IMR-90 (cell line): ENCODE measurements at regions not wholly inside any gene's neighbourhood (a gene's known extent, or its start where the extent isn't known, plus 50 kb on each side); places are given as distances from the start of the nearest gene placed in this dataset.

Experiments used
- ATAC-seq: fragments of 200-7000 bp; cut with Tn5 transposase; 2 replicates; pipeline ENCODE4 v1.9.1; 2020; ENCODE audit warnings: low read depth, mild to moderate bottlenecking, moderate library complexity
- BruUV-seq: library from RNA; stranded (reverse); fragments of 400-500 nt; replicated peaks from 2 replicates; lab custom pipeline; 2021; lab: Mats Ljungman, UMichigan
- CTCF ChIA-PET: fragments of 300-600 bp; formaldehyde crosslinking; extraction: SDS; loops from one replicate; lab custom pipeline; 2021; ENCODE audit warnings: antibody characterized with exemption; lab: Yijun Ruan, JAX
- POLR2A ChIA-PET: fragments of 300-600 bp; sonication (Branson Sonifier 250); formaldehyde crosslinking; loops from one replicate; lab custom pipeline; 2022; ENCODE audit warnings: antibody characterized with exemption; ENCODE audit not compliant: unreplicated experiment; lab: Charles Lee
- DNase-seq: peaks from one replicate; pipeline ENCODE4 v3.0.0; 2013
- H2AFZ ChIP-seq: replicated peaks from 2 replicates; pipeline ENCODE3; 2013; ENCODE audit warnings: low read length, mild to moderate bottlenecking; ENCODE audit not compliant: poor library complexity
- H2AK5ac ChIP-seq: 2 replicates; pipeline ENCODE4 v1.6.1; 2013; ENCODE audit warnings: low read depth, low read length, inconsistent platforms
- H2AK9ac ChIP-seq: replicated peaks from 2 replicates; pipeline ENCODE3; 2013; ENCODE audit warnings: mild to moderate bottlenecking, low read depth, low read length, moderate library complexity; ENCODE audit not compliant: poor library complexity
- H2BK120ac ChIP-seq: 2 replicates; pipeline ENCODE4 v1.6.1; 2013; ENCODE audit warnings: low read depth, low read length, inconsistent platforms
- H2BK15ac ChIP-seq: 3 replicates; pipeline ENCODE4 v1.6.1; 2013; ENCODE audit warnings: low read depth, low read length, inconsistent platforms
- H2BK20ac ChIP-seq: 2 replicates; pipeline ENCODE4 v1.6.1; 2013; ENCODE audit warnings: low read depth, mild to moderate bottlenecking, inconsistent platforms, low read length, moderate library complexity
- H2BK5ac ChIP-seq: 2 replicates; pipeline ENCODE4 v1.6.1; 2013; ENCODE audit warnings: mild to moderate bottlenecking, low read depth, low read length, inconsistent platforms; ENCODE audit not compliant: poor library complexity, severe bottlenecking
- H3K14ac ChIP-seq: replicated peaks from 2 replicates; pipeline ENCODE4 v1.6.1; 2013; ENCODE audit warnings: low read depth, low read length, inconsistent platforms
- H3K18ac ChIP-seq: 2 replicates; pipeline ENCODE4 v1.6.1; 2013; ENCODE audit warnings: low read depth, low read length, control low read depth
- H3K23ac ChIP-seq: 2 replicates; pipeline ENCODE4 v1.6.1; 2013; ENCODE audit warnings: low read depth, low read length, inconsistent platforms
- H3K27ac ChIP-seq: 2 replicates; pipeline ENCODE4 v1.5.1; 2013; ENCODE audit warnings: mild to moderate bottlenecking, control low read depth, low read length; ENCODE audit not compliant: insufficient read depth
- H3K27me3 ChIP-seq: 2 replicates; pipeline ENCODE4 v1.6.1; 2013; ENCODE audit warnings: low read length; ENCODE audit not compliant: control insufficient read depth, insufficient read depth
- H3K36me3 ChIP-seq: 2 replicates; pipeline ENCODE4 v1.6.1; 2013; ENCODE audit warnings: low read length, mixed read lengths; ENCODE audit not compliant: control insufficient read depth, insufficient read depth
- H3K4ac ChIP-seq: 2 replicates; pipeline ENCODE4 v1.6.1; 2013; ENCODE audit warnings: low read depth, low read length, inconsistent platforms
- H3K4me1 ChIP-seq: 2 replicates; pipeline ENCODE4 v1.6.1; 2013; ENCODE audit warnings: low read length, mixed read lengths; ENCODE audit not compliant: control insufficient read depth, insufficient read depth
- H3K4me2 ChIP-seq: 2 replicates; pipeline ENCODE4 v1.6.1; 2013; ENCODE audit warnings: low read depth, mild to moderate bottlenecking, control low read depth, low read length, moderate library complexity
- H3K4me3 ChIP-seq: 2 replicates; pipeline ENCODE4 v1.5.1; 2013; ENCODE audit warnings: low read depth, mild to moderate bottlenecking, control low read depth, low read length, moderate library complexity; ENCODE audit not compliant: insufficient read depth
- H3K56ac ChIP-seq: 2 replicates; pipeline ENCODE4 v1.6.1; 2013; ENCODE audit warnings: low read length, inconsistent platforms; ENCODE audit not compliant: insufficient read depth; ENCODE audit errors: extremely low read depth
- H3K79me1 ChIP-seq, 2 experiments: 2 replicates each; pipeline ENCODE4 v1.6.1; 2013; ENCODE audit warnings: low read length in 2 of 2, inconsistent platforms in 1 of 2, low read depth in 1 of 2
- H3K9ac ChIP-seq: 2 replicates; pipeline ENCODE4 v1.6.1; 2013; ENCODE audit warnings: low read depth, low read length, control low read depth
- H3K9me1 ChIP-seq: 2 replicates; pipeline ENCODE4 v1.6.1; 2013; ENCODE audit warnings: low read length, inconsistent platforms; ENCODE audit not compliant: insufficient read depth
- H3K9me3 ChIP-seq: 2 replicates; pipeline ENCODE4 v1.6.1; 2013; ENCODE audit warnings: low read length; ENCODE audit not compliant: control insufficient read depth, insufficient read depth
- H4K20me1 ChIP-seq: 2 replicates; pipeline ENCODE4 v1.6.1; 2013; ENCODE audit warnings: low read length, inconsistent platforms; ENCODE audit not compliant: insufficient read depth
- H4K5ac ChIP-seq: 2 replicates; pipeline ENCODE4 v1.6.1; 2013; ENCODE audit warnings: mild to moderate bottlenecking, low read depth, low read length, control low read depth
- H4K8ac ChIP-seq, 2 experiments: 2 replicates each; pipeline ENCODE4 v1.6.1; 2013; ENCODE audit warnings: low read depth in 2 of 2, low read length in 2 of 2, control low read depth in 1 of 2, inconsistent platforms in 1 of 2
- H4K91ac ChIP-seq: 2 replicates; pipeline ENCODE4 v1.6.1; 2013; ENCODE audit warnings: low read depth, low read length, inconsistent platforms; ENCODE audit not compliant: insufficient read depth
- FOS ChIP-seq: fragments of 150-350 bp; IDR thresholded peaks from 2 replicates; pipeline ENCODE4 v1.6.1; 2016; ENCODE audit warnings: low read depth, low read length
- WGBS, 2 experiments: methylation state at CpG; one replicate each; pipeline versions ENCODE4 v1.1.5 to v1.1.7; 2013; ENCODE audit warnings: missing lambda C conversion rate in 2 of 2; ENCODE audit not compliant: insufficient read length in 1 of 2; ENCODE audit errors: extremely low coverage in 2 of 2; 5-methylcytosine and 5-hydroxymethylcytosine counted together
- dilution Hi-C: fragments of 300-500 bp; cut with HindIII; formaldehyde crosslinking; loops from one replicate; pipeline ENCODE4 v1.14.3; 2018; ENCODE audit warnings: low sequenced_read_pairs; ENCODE audit not compliant: unreplicated experiment
- in situ Hi-C: fragments of 300-500 bp; cut with MboI; formaldehyde crosslinking; loops from 3 replicates; pipeline ENCODE4 v1.14.3; 2019; ENCODE audit warnings: low sequenced_read_pairs, inconsistent platforms, mixed read lengths
- intact Hi-C: fragments of 100-400 bp; cut with micrococcal nuclease; formaldehyde crosslinking; loops from 2 replicates; pipeline ENCODE4 v1.10.0; 2022

GRCh38 chr1:65039066-65039465 is 72.7 kb upstream of the JAK1 start:
- in situ Hi-C loops, result no loop called here
- Histone ChIP-seq H3K9ac (no peak overlapping the region), H2BK5ac (no peak overlapping the region), H3K36me3 (no peaks in the 10 kb centered on the region), H3K27me3 (no peaks in the 10 kb centered on the region; the same call in 1 of the 2 replicates), H3K4me3 (no peak overlapping the region), H4K5ac (no peak overlapping the region), H3K23ac (no peak overlapping the region), H3K79me1 (no peaks in the 10 kb centered on the region), H3K14ac (no peak overlapping the region), H3K9me3 (no peaks in the 10 kb centered on the region), H3K4me1 (no peaks in the 10 kb centered on the region), H2AFZ (no peak overlapping the region), H4K91ac (no peak overlapping the region), H2AK5ac (no peak overlapping the region), H3K56ac (no peak overlapping the region), H2AK9ac (no peak overlapping the region), H3K18ac (no peak overlapping the region), H2BK120ac (no peak overlapping the region), H3K4ac (no peak overlapping the region), H4K8ac (no peak overlapping the region), H4K20me1 (no peaks in the 10 kb centered on the region), H3K4me2 (no peak overlapping the region), H3K27ac (no peak overlapping the region), H3K9me1 (no peaks in the 10 kb centered on the region), H2BK20ac (no peak overlapping the region), H2BK15ac (no peak overlapping the region)
- no peak for TF ChIP-seq FOS
- WGBS, 2 experiments, result no CpG with 5 or more reads among the region's 1 CpG
- no peak for ATAC-seq
- ChIA-PET POLR2A (no interaction called here), CTCF (no interaction called here)
- no peak for DNase-seq
- dilution Hi-C loops, result no loop called here
- BruUV-seq, result no TSS peak
- intact Hi-C loops, result no loop called here
